Activated T-cell treated with anti-CD3 and anti-CD28 coated beads, Interleukin-2, amount 50 U/mL, for 4 hours (primary cell): ENCODE measurements at regions not wholly inside any gene's neighbourhood (a gene's known extent, or its start where the extent isn't known, plus 50 kb on each side); places are given as distances from the start of the nearest gene placed in this dataset.

Source experiments
- ATAC-seq, 2 donors: fragments of 200-7000 bp; cut with Tn5 transposase; one replicate each; pipeline ENCODE4 v1.10.0; 2021
- DNase-seq: peaks from one replicate; pipeline ENCODE4 v3.0.0-alpha.2; 2020
- H3K27me3 Mint-ChIP-seq: one replicate; pipeline ENCODE4 v1.8.0; 2021; ENCODE audit warnings: low read depth, mixed read lengths
- H3K36me3 Mint-ChIP-seq: one replicate; pipeline ENCODE4 v1.8.0; 2022; ENCODE audit warnings: mixed read lengths; ENCODE audit not compliant: insufficient read depth
- H3K4me1 Mint-ChIP-seq: one replicate; pipeline ENCODE4 v1.8.0; 2021; ENCODE audit warnings: low read depth, mixed read lengths
- H3K4me3 Mint-ChIP-seq: one replicate; pipeline ENCODE4 v1.8.0; 2021; ENCODE audit warnings: mild to moderate bottlenecking, moderate library complexity, mixed read lengths
- H3K9me3 Mint-ChIP-seq: one replicate; pipeline ENCODE4 v1.8.0; 2021; ENCODE audit warnings: mixed read lengths

- DNase-seq (no peak), ATAC-seq (no peak)
- Mint-ChIP-seq H3K4me3 (no peak overlapping the region), H3K9me3 (no peaks in the 10 kb centered on the region), H3K4me1 (no peaks in the 10 kb centered on the region), H3K27me3 (no peaks in the 10 kb centered on the region), H3K36me3 (no peaks in the 10 kb centered on the region)
These were observed 261.0 kb upstream of the NDST3 start for GRCh38 chr4:117773064-117773936.

GRCh38 chr4:117777721-117778120 is 256.6 kb upstream of the NDST3 start:
- no peak overlapping the region for H3K4me3 Mint-ChIP-seq
- ATAC-seq (no peak), DNase-seq (no peak)
- no peaks in the 10 kb centered on the region for H3K4me1 Mint-ChIP-seq
- no peaks in the 10 kb centered on the region for H3K27me3 Mint-ChIP-seq
- peaks cover 1% of the 10 kb centered on the region for H3K9me3 Mint-ChIP-seq
- H3K36me3 Mint-ChIP-seq: no peaks in the 10 kb centered on the region

- Mint-ChIP-seq H3K4me1 (no peaks in the 10 kb centered on the region), H3K27me3 (no peaks in the 10 kb centered on the region), H3K9me3 (peaks cover 8% of the 10 kb centered on the region), H3K4me3 (no peak overlapping the region), H3K36me3 (no peaks in the 10 kb centered on the region)
- DNase-seq: no peak
- no peak for ATAC-seq
These were observed 250.6 kb upstream of the NDST3 start for GRCh38 chr4:117783716-117784115.

- DNase-seq (no peak), ATAC-seq (no peak)
- H3K27me3 Mint-ChIP-seq: no peaks in the 10 kb centered on the region
- no peaks in the 10 kb centered on the region for H3K36me3 Mint-ChIP-seq
- H3K4me3 Mint-ChIP-seq: no peak overlapping the region
- no peaks in the 10 kb centered on the region for H3K4me1 Mint-ChIP-seq
- H3K9me3 Mint-ChIP-seq: peaks cover 8% of the 10 kb centered on the region
These were observed 250.0 kb upstream of the NDST3 start for GRCh38 chr4:117784266-117784665.

- DNase-seq: no peak
- Mint-ChIP-seq H3K4me1 (no peaks in the 10 kb centered on the region), H3K9me3 (peaks cover 8% of the 10 kb centered on the region), H3K4me3 (no peak overlapping the region), H3K27me3 (no peaks in the 10 kb centered on the region), H3K36me3 (no peaks in the 10 kb centered on the region)
- ATAC-seq: no peak
These were observed 247.7 kb upstream of the NDST3 start for GRCh38 chr4:117786566-117786965.

- DNase-seq: no peak
- Mint-ChIP-seq H3K4me1 (no peaks in the 10 kb centered on the region), H3K27me3 (no peaks in the 10 kb centered on the region), H3K9me3 (no peaks in the 10 kb centered on the region), H3K36me3 (no peaks in the 10 kb centered on the region), H3K4me3 (no peak overlapping the region)
- no peak for ATAC-seq
These were observed 240.3 kb upstream of the NDST3 start for GRCh38 chr4:117793845-117794480.

GRCh38 chr4:117796677-117797076 is 237.6 kb upstream of the NDST3 start:
- no peaks in the 10 kb centered on the region for H3K4me1 Mint-ChIP-seq
- H3K36me3 Mint-ChIP-seq: no peaks in the 10 kb centered on the region
- no peaks in the 10 kb centered on the region for H3K27me3 Mint-ChIP-seq
- no peaks in the 10 kb centered on the region for H3K9me3 Mint-ChIP-seq
- no peak overlapping the region for H3K4me3 Mint-ChIP-seq
- ATAC-seq: no peak
- DNase-seq: no peak

GRCh38 chr4:117800636-117801035 is 233.7 kb upstream of the NDST3 start:
- Mint-ChIP-seq H3K36me3 (no peaks in the 10 kb centered on the region), H3K9me3 (no peaks in the 10 kb centered on the region), H3K4me1 (no peaks in the 10 kb centered on the region), H3K4me3 (no peak overlapping the region), H3K27me3 (no peaks in the 10 kb centered on the region)
- no peak for ATAC-seq
- no peak for DNase-seq

- Mint-ChIP-seq H3K36me3 (no peaks in the 10 kb centered on the region), H3K4me3 (no peak overlapping the region), H3K9me3 (no peaks in the 10 kb centered on the region), H3K4me1 (no peaks in the 10 kb centered on the region), H3K27me3 (no peaks in the 10 kb centered on the region)
- no peak for ATAC-seq
- no peak for DNase-seq
These were observed 232.5 kb upstream of the NDST3 start for GRCh38 chr4:117801756-117802155.

- DNase-seq (no peak), ATAC-seq (no peak)
- no peaks in the 10 kb centered on the region for H3K9me3 Mint-ChIP-seq
- H3K36me3 Mint-ChIP-seq: no peaks in the 10 kb centered on the region
- H3K27me3 Mint-ChIP-seq: no peaks in the 10 kb centered on the region
- H3K4me3 Mint-ChIP-seq: no peak overlapping the region
- H3K4me1 Mint-ChIP-seq: no peaks in the 10 kb centered on the region
These were observed 222.6 kb upstream of the NDST3 start for GRCh38 chr4:117811731-117812130.

- no peak overlapping the region for H3K4me3 Mint-ChIP-seq
- H3K27me3 Mint-ChIP-seq: no peaks in the 10 kb centered on the region
- no peak for DNase-seq
- no peaks in the 10 kb centered on the region for H3K36me3 Mint-ChIP-seq
- no peaks in the 10 kb centered on the region for H3K4me1 Mint-ChIP-seq
- ATAC-seq: no peak
- no peaks in the 10 kb centered on the region for H3K9me3 Mint-ChIP-seq
These were observed 219.7 kb upstream of the NDST3 start for GRCh38 chr4:117814277-117815246.

- no peak for ATAC-seq
- no peaks in the 10 kb centered on the region for H3K27me3 Mint-ChIP-seq
- H3K36me3 Mint-ChIP-seq: no peaks in the 10 kb centered on the region
- no peaks in the 10 kb centered on the region for H3K9me3 Mint-ChIP-seq
- no peak overlapping the region for H3K4me3 Mint-ChIP-seq
- no peak for DNase-seq
- H3K4me1 Mint-ChIP-seq: no peaks in the 10 kb centered on the region
These were observed 217.0 kb upstream of the NDST3 start for GRCh38 chr4:117817301-117817700.

- ATAC-seq: no peak
- H3K27me3 Mint-ChIP-seq: no peaks in the 10 kb centered on the region
- H3K4me3 Mint-ChIP-seq: no peak overlapping the region
- H3K36me3 Mint-ChIP-seq: no peaks in the 10 kb centered on the region
- no peaks in the 10 kb centered on the region for H3K4me1 Mint-ChIP-seq
- H3K9me3 Mint-ChIP-seq: no peaks in the 10 kb centered on the region
- DNase-seq: no peak
These were observed 212.5 kb upstream of the NDST3 start for GRCh38 chr4:117821834-117822233.

GRCh38 chr4:117823388-117823787 is 210.9 kb upstream of the NDST3 start:
- no peaks in the 10 kb centered on the region for H3K27me3 Mint-ChIP-seq
- DNase-seq: no peak
- no peaks in the 10 kb centered on the region for H3K4me1 Mint-ChIP-seq
- H3K36me3 Mint-ChIP-seq: no peaks in the 10 kb centered on the region
- peaks cover 2% of the 10 kb centered on the region for H3K9me3 Mint-ChIP-seq
- no peak for ATAC-seq
- no peak overlapping the region for H3K4me3 Mint-ChIP-seq
